ENCODE measurements at regions not wholly inside any gene's neighbourhood (a gene's known extent, or its start where the extent isn't known, plus 50 kb on each side); places are given as distances from the start of the nearest gene placed in this dataset.
"Not testable (repeated sequence)": the region's sequence is repeated elsewhere in the genome, so short reads cannot be mapped to it uniquely, and the experiment has no call there.

- Histone ChIP-seq H3K4me1 (no peaks in the 10 kb centered on the region), H3K4me3 (ENCODE audit: low read depth, low read length) (no peak overlapping the region), H3K36me3 (ENCODE audit: control insufficient read depth, insufficient read depth, low read length) (no peaks in the 10 kb centered on the region), H3K9ac (no peak overlapping the region), H3K9me3 (ENCODE audit: control insufficient read depth, low read length) (no peaks in the 10 kb centered on the region), H2AFZ (no peak overlapping the region), H3K27ac (no peak overlapping the region), H3K4me2 (ENCODE audit: low read length) (no peak overlapping the region), H3K79me2 (no peaks in the 10 kb centered on the region), H3K27me3 (ENCODE audit: control insufficient read depth, insufficient read depth, low read length) (no peaks in the 10 kb centered on the region)
- TF ChIP-seq, protein P1, sequence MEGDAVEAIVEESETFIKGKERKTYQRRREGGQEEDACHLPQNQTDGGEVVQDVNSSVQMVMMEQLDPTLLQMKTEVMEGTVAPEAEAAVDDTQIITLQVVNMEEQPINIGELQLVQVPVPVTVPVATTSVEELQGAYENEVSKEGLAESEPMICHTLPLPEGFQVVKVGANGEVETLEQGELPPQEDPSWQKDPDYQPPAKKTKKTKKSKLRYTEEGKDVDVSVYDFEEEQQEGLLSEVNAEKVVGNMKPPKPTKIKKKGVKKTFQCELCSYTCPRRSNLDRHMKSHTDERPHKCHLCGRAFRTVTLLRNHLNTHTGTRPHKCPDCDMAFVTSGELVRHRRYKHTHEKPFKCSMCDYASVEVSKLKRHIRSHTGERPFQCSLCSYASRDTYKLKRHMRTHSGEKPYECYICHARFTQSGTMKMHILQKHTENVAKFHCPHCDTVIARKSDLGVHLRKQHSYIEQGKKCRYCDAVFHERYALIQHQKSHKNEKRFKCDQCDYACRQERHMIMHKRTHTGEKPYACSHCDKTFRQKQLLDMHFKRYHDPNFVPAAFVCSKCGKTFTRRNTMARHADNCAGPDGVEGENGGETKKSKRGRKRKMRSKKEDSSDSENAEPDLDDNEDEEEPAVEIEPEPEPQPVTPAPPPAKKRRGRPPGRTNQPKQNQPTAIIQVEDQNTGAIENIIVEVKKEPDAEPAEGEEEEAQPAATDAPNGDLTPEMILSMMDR (IDR thresholded peaks at IDR 0.05), result no peak
Measured at GRCh38 chr9:87421734-87422133, 75.9 kb upstream of the DAPK1 start.

DNA sequence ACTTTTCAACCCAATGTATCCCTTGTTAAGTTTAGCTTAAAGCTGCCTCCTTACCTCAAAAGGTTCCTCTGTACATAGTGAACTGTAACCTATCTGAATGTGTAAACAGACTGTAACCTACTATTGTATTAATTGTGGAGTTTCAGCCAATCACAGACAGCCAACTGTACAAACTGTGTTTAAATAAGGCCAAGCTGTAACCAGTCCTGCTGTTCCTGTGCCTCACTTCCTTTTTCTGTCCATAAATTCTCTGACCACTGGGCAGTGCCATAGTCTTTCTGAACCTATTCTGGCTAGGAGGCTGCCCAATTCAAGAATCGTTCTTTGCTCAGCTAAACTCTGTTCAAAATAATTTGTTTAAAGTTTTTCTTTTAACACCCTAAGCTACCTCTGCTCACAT is 74.7 kb upstream of the DAPK1 start:
- Histone ChIP-seq H3K79me2 (no peaks in the 10 kb centered on the region), H3K4me1 (no peaks in the 10 kb centered on the region), H2AFZ (no peak overlapping the region), H3K27me3 (ENCODE audit: control insufficient read depth, insufficient read depth, low read length) (no peaks in the 10 kb centered on the region), H3K27ac (no peak overlapping the region), H3K36me3 (ENCODE audit: control insufficient read depth, insufficient read depth, low read length) (no peaks in the 10 kb centered on the region), H3K9me3 (ENCODE audit: control insufficient read depth, low read length) (no peaks in the 10 kb centered on the region), H3K9ac (no peak overlapping the region), H3K4me2 (ENCODE audit: low read length) (no peak overlapping the region), H3K4me3 (ENCODE audit: low read depth, low read length) (no peak overlapping the region)
- TF ChIP-seq, protein P1 (IDR thresholded peaks at IDR 0.05), result no peak

DNA sequence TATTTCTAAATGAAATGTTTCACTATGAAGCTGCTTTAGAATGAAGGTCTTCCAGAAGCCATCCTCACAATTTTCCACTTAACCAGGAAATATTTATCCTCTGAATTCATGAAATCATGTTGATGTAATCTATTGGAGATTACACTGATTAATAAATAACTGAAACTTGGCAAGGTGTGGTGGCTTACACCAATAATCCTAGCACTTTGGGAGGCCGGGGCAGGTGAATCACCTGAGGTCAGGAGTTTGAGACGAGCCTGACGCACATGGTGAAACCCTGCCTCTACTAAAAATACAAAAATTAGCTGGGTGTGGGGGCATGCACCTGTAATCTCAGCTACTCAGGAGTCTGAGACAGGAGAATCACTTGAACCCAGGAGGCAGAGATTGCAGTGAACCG is 73.8 kb upstream of the DAPK1 start:
- H3K27ac ChIP-seq; H3K79me2 ChIP-seq; H3K9me3 ChIP-seq (ENCODE audit: control insufficient read depth, low read length); H3K4me1 ChIP-seq; H3K9ac ChIP-seq; H3K4me3 ChIP-seq (ENCODE audit: low read depth, low read length); H2AFZ ChIP-seq; H3K27me3 ChIP-seq (ENCODE audit: control insufficient read depth, insufficient read depth, low read length); H3K4me2 ChIP-seq (ENCODE audit: low read length); H3K36me3 ChIP-seq (ENCODE audit: control insufficient read depth, insufficient read depth, low read length): not testable (repeated sequence)

DNA sequence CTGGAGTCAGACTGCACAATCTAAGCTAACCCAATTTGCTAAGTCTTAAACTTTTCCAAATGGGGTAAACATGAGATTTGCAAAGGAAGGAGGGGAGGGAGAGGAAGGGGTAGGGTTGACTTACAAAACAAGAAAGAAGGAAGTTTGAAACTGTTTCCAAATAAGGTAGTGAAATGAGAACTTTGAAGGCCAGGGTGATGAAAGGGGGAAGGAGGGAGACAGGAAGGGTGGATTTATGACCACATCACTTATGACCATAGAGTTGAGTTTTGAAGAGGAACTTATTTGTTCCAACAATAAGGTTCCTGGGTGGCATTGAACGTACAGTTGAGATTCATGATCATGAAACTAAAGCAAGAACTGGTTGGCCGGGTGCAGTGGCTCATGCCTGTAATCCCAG is 72.5 kb upstream of the DAPK1 start:
- Histone ChIP-seq H2AFZ (no peak overlapping the region), H3K27me3 (ENCODE audit: control insufficient read depth, insufficient read depth, low read length) (no peaks in the 10 kb centered on the region), H3K4me2 (ENCODE audit: low read length) (no peak overlapping the region), H3K9ac (no peak overlapping the region), H3K36me3 (ENCODE audit: control insufficient read depth, insufficient read depth, low read length) (no peaks in the 10 kb centered on the region), H3K4me3 (ENCODE audit: low read depth, low read length) (no peak overlapping the region), H3K9me3 (ENCODE audit: control insufficient read depth, low read length) (no peaks in the 10 kb centered on the region), H3K4me1 (no peaks in the 10 kb centered on the region), H3K79me2 (no peaks in the 10 kb centered on the region), H3K27ac (no peak overlapping the region)
- TF ChIP-seq, protein P1 (IDR thresholded peaks at IDR 0.05), result no peak

DNA sequence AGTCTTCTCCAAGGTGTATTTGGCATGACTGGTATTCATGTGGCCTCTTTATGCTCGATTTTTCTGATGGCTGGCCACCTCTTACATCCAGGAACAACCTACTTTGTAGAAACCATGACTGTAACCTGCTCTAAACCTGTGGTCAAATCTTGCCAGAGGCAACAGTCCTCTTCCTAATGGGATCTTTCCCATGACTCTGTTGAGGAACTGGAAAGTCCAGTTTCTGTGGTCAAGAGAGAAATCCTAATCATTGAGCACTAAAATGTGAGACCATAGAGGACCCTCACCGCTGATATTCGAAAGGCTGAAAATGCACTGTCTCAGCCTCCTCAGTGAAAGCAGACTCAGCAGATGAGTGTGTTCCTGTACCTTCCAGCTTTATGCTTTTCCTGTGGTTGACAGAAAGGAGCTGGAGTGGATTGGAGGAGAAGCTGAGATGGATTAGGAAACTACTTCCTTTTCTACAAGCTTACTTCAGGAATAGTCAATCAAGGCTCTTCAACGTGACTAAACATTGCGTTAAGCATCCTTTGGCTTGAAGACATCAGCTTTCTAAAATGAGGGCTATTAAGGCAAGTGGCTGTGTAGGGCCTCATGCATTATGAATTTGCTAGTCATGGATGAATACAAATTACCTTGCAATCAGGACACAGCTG is 69.7 kb upstream of the DAPK1 start:
- Histone ChIP-seq H3K4me1 (no peaks in the 10 kb centered on the region), H3K4me3 (ENCODE audit: low read depth, low read length) (no peak overlapping the region), H2AFZ (no peak overlapping the region), H3K79me2 (no peaks in the 10 kb centered on the region), H3K9ac (no peak overlapping the region), H3K4me2 (ENCODE audit: low read length) (no peak overlapping the region), H3K9me3 (ENCODE audit: control insufficient read depth, low read length) (no peaks in the 10 kb centered on the region), H3K27ac (no peak overlapping the region), H3K27me3 (ENCODE audit: control insufficient read depth, insufficient read depth, low read length) (no peaks in the 10 kb centered on the region), H3K36me3 (ENCODE audit: control insufficient read depth, insufficient read depth, low read length) (no peaks in the 10 kb centered on the region)
- TF ChIP-seq, protein P1 (IDR thresholded peaks at IDR 0.05), result no peak
